Adrenal gland (tissue), 5 donors: ENCODE measurements at regions not wholly inside any gene's neighbourhood (a gene's known extent, or its start where the extent isn't known, plus 50 kb on each side); places are given as distances from the start of the nearest gene placed in this dataset.

Experiments used
- CTCF ChIP-seq, 6 experiments: fragments of 450-650 bp in 4 of 6; fragments of 200-600 bp in 2 of 6; sonication (generic) in 1 of 6; IDR thresholded peaks; 1 replicate in 5 of 6; 2 replicates in 1 of 6; pipeline versions ENCODE4 v1.5.1 to v1.8.0; 2016 to 2021; ENCODE audit warnings: antibody characterized with exemption in 6 of 6, mild to moderate bottlenecking in 2 of 6, moderate library complexity in 1 of 6
- POLR2A ChIP-seq, 2 donors: fragments of 450-650 bp; IDR thresholded peaks; one replicate each; pipeline ENCODE4 v1.6.1; 2017; ENCODE audit warnings: antibody characterized with exemption in 2 of 2, mild to moderate bottlenecking in 2 of 2, moderate library complexity in 1 of 2
- donor health status: DM: no; HTN: no; CAD: no.

DNA sequence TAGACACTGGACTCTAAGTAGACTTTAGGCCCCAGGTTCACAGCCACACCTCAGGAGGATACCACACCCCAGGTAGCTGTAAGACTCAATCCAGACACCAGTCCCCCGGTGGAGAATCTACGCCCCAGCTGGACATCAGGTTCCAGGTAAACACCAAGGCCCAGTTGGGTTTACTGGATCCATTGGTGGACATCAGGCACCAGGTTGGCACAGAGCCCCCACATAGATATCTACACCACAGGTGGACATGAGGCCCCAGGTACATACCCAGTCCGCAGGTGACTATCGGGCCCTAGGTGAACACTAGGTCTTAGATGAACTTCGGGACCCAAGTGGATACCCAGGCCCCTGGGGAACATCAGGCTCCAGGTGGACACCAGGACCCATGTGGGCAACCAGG lies 58.9 kb upstream of the SEPTIN5 start:
- no peak for TF ChIP-seq POLR2A (IDR thresholded peaks at IDR 0.05)
- no peak for TF ChIP-seq CTCF (IDR thresholded peaks at IDR 0.05)
